ENCODE measurements at regions not wholly inside any gene's neighbourhood (a gene's known extent, or its start where the extent isn't known, plus 50 kb on each side); places are given as distances from the start of the nearest gene placed in this dataset.

DNA sequence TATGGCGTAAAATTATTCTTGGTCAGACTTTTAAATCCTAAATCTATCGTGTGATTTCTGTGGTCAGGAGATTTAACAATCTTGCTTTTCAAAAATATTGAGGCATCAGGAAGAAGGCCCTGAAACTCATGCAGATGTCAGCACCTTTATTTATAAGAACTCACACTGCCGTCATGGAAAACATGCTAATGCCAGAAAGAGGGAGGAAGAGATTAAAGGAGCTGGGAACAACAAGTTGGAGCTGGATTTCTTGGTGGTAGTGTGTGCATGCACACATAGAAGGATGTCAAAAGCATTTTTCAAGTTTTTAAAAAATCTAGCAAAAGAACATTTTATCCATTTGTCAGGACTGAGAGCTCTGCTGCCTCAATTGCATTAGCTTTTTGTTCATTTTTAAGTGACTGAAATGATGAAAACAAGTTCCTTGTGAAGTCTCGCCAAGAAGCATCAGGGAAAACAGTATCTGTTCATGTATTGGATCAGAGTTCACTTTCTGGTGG, 342.5 kb downstream of the SPRY2 start:
- no peak overlapping the region for H3K27ac Mint-ChIP-seq (ENCODE audit: unreplicated experiment)

GRCh38 chr13:79997244-79997643, 343.7 kb downstream of the SPRY2 start:
- Mint-ChIP-seq H3K27ac (ENCODE audit: unreplicated experiment) (no peak overlapping the region), H3K4me1 (ENCODE audit: unreplicated experiment) (no peaks in the 10 kb centered on the region), H3K4me3 (ENCODE audit: unreplicated experiment) (no peak overlapping the region), H3K27me3 (ENCODE audit: unreplicated experiment) (peaks cover 2% of the 10 kb centered on the region), H3K36me3 (ENCODE audit: low read depth, unreplicated experiment) (no peaks in the 10 kb centered on the region), H3K9me3 (ENCODE audit: unreplicated experiment) (no peaks in the 10 kb centered on the region)
- TF ChIP-seq, protein P1, sequence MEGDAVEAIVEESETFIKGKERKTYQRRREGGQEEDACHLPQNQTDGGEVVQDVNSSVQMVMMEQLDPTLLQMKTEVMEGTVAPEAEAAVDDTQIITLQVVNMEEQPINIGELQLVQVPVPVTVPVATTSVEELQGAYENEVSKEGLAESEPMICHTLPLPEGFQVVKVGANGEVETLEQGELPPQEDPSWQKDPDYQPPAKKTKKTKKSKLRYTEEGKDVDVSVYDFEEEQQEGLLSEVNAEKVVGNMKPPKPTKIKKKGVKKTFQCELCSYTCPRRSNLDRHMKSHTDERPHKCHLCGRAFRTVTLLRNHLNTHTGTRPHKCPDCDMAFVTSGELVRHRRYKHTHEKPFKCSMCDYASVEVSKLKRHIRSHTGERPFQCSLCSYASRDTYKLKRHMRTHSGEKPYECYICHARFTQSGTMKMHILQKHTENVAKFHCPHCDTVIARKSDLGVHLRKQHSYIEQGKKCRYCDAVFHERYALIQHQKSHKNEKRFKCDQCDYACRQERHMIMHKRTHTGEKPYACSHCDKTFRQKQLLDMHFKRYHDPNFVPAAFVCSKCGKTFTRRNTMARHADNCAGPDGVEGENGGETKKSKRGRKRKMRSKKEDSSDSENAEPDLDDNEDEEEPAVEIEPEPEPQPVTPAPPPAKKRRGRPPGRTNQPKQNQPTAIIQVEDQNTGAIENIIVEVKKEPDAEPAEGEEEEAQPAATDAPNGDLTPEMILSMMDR (IDR thresholded peaks at IDR 0.05; ENCODE audit: unreplicated experiment), result no peak
- DNase-seq (ENCODE audit: low spot score), result no peak

More for the DNA sequence above, 342.5 kb downstream of the SPRY2 start:
- Mint-ChIP-seq H3K27me3 (ENCODE audit: unreplicated experiment) (peaks cover 2% of the 10 kb centered on the region), H3K9me3 (ENCODE audit: unreplicated experiment) (no peaks in the 10 kb centered on the region), H3K4me3 (ENCODE audit: unreplicated experiment) (no peak overlapping the region), H3K4me1 (ENCODE audit: unreplicated experiment) (no peaks in the 10 kb centered on the region), H3K36me3 (ENCODE audit: low read depth, unreplicated experiment) (no peaks in the 10 kb centered on the region)
- DNase-seq (ENCODE audit: low spot score), result no peak
- TF ChIP-seq, protein P1 (IDR thresholded peaks at IDR 0.05; ENCODE audit: unreplicated experiment), result no peak

- Mint-ChIP-seq H3K4me1 (ENCODE audit: unreplicated experiment) (no peaks in the 10 kb centered on the region), H3K27ac (ENCODE audit: unreplicated experiment) (no peak overlapping the region), H3K4me3 (ENCODE audit: unreplicated experiment) (no peak overlapping the region), H3K9me3 (ENCODE audit: unreplicated experiment) (no peaks in the 10 kb centered on the region), H3K36me3 (ENCODE audit: low read depth, unreplicated experiment) (no peaks in the 10 kb centered on the region), H3K27me3 (ENCODE audit: unreplicated experiment) (peaks cover 2% of the 10 kb centered on the region)
- TF ChIP-seq, protein P1 (IDR thresholded peaks at IDR 0.05; ENCODE audit: unreplicated experiment), result no peak
- DNase-seq (ENCODE audit: low spot score), result no peak
Measured at GRCh38 chr13:79995334-79995733, 345.6 kb downstream of the SPRY2 start.

GRCh38 chr13:79992111-79992510, 348.8 kb downstream of the SPRY2 start:
- H3K9me3 Mint-ChIP-seq (ENCODE audit: unreplicated experiment), result no peaks in the 10 kb centered on the region
- H3K4me3 Mint-ChIP-seq (ENCODE audit: unreplicated experiment), result no peak overlapping the region
- no peaks in the 10 kb centered on the region for H3K4me1 Mint-ChIP-seq (ENCODE audit: unreplicated experiment)
- H3K36me3 Mint-ChIP-seq (ENCODE audit: low read depth, unreplicated experiment), result no peaks in the 10 kb centered on the region
- no peak for DNase-seq (ENCODE audit: low spot score)
- H3K27me3 Mint-ChIP-seq (ENCODE audit: unreplicated experiment), result peaks cover 2% of the 10 kb centered on the region
- no peak overlapping the region for H3K27ac Mint-ChIP-seq (ENCODE audit: unreplicated experiment)
- TF ChIP-seq, protein P1 (IDR thresholded peaks at IDR 0.05; ENCODE audit: unreplicated experiment), result no peak

GRCh38 chr13:79990048-79990447, 350.9 kb downstream of the SPRY2 start:
- H3K9me3 Mint-ChIP-seq (ENCODE audit: unreplicated experiment), result no peaks in the 10 kb centered on the region
- no peaks in the 10 kb centered on the region for H3K27me3 Mint-ChIP-seq (ENCODE audit: unreplicated experiment)
- TF ChIP-seq, protein P1 (IDR thresholded peaks at IDR 0.05; ENCODE audit: unreplicated experiment), result no peak

More at GRCh38 chr13:79990048-79990447, 350.9 kb downstream of the SPRY2 start:
- H3K4me3 Mint-ChIP-seq (ENCODE audit: unreplicated experiment), result no peak overlapping the region
- no peak overlapping the region for H3K27ac Mint-ChIP-seq (ENCODE audit: unreplicated experiment)
- no peaks in the 10 kb centered on the region for H3K36me3 Mint-ChIP-seq (ENCODE audit: low read depth, unreplicated experiment)
- no peaks in the 10 kb centered on the region for H3K4me1 Mint-ChIP-seq (ENCODE audit: unreplicated experiment)
- DNase-seq (ENCODE audit: low spot score), result no peak

Measured in endothelial cell (in vitro differentiated cells).